Nephron progenitor cell (in vitro differentiated cells): ENCODE measurements at regions not wholly inside any gene's neighbourhood (a gene's known extent, or its start where the extent isn't known, plus 50 kb on each side); places are given as distances from the start of the nearest gene placed in this dataset.

Source experiments
- DNase-seq: peaks from one replicate; pipeline ENCODE4 v3.0.0; 2021
- H3K27ac Mint-ChIP-seq: 2 replicates; pipeline ENCODE4 v1.8.0; 2021; ENCODE audit warnings: mild to moderate bottlenecking, moderate library complexity, mixed read lengths
- H3K27me3 Mint-ChIP-seq: 2 replicates; pipeline ENCODE4 v1.8.0; 2021; ENCODE audit warnings: mild to moderate bottlenecking, low read depth, mixed read lengths; ENCODE audit not compliant: poor library complexity
- H3K36me3 Mint-ChIP-seq: 2 replicates; pipeline ENCODE4 v1.8.0; 2021; ENCODE audit warnings: low read depth, mixed read lengths
- H3K4me1 Mint-ChIP-seq: 2 replicates; pipeline ENCODE4 v1.8.0; 2021; ENCODE audit warnings: mixed read lengths
- H3K4me3 Mint-ChIP-seq: 2 replicates; pipeline ENCODE4 v1.8.0; 2021; ENCODE audit warnings: mild to moderate bottlenecking, moderate library complexity, mixed read lengths
- H3K9me3 Mint-ChIP-seq: 2 replicates; pipeline ENCODE4 v1.8.0; 2021; ENCODE audit warnings: mild to moderate bottlenecking, moderate library complexity, mixed read lengths
- CTCF ChIP-seq: fragments of 200-600 bp; sonication (generic); IDR thresholded peaks from 2 replicates; pipeline ENCODE4 v1.5.0; 2021; ENCODE audit warnings: antibody characterized with exemption

GRCh38 chr15:26394801-26395200 lies 378.1 kb downstream of the GABRB3 start:
- peak; percentile 15 for DNase-seq
- Mint-ChIP-seq H3K36me3 (no peaks in the 10 kb centered on the region), H3K9me3 (no peaks in the 10 kb centered on the region), H3K4me1 (peaks cover 23% of the 10 kb centered on the region), H3K27me3 (peaks cover 4% of the 10 kb centered on the region), H3K27ac (no peak overlapping the region), H3K4me3 (no peak overlapping the region)
- no peak for TF ChIP-seq CTCF

GRCh38 chr15:26392956-26393355 lies 379.9 kb downstream of the GABRB3 start:
- Mint-ChIP-seq H3K4me1 (peaks cover 33% of the 10 kb centered on the region), H3K4me3 (no peak overlapping the region), H3K27ac (no peak overlapping the region), H3K27me3 (peaks cover 8% of the 10 kb centered on the region), H3K36me3 (no peaks in the 10 kb centered on the region), H3K9me3 (no peaks in the 10 kb centered on the region)
- no peak for DNase-seq
- TF ChIP-seq CTCF, result no peak

- no peaks in the 10 kb centered on the region for H3K9me3 Mint-ChIP-seq
- DNase-seq, result no peak
- H3K4me3 Mint-ChIP-seq, result no peak overlapping the region
- peaks cover 5% of the 10 kb centered on the region for H3K27me3 Mint-ChIP-seq
- peaks cover 33% of the 10 kb centered on the region for H3K4me1 Mint-ChIP-seq
- no peak for TF ChIP-seq CTCF
- H3K27ac Mint-ChIP-seq, result no peak overlapping the region
- no peaks in the 10 kb centered on the region for H3K36me3 Mint-ChIP-seq
Measured at GRCh38 chr15:26391567-26392194, 381.2 kb downstream of the GABRB3 start.

GRCh38 chr15:26382444-26383072 lies 390.3 kb downstream of the GABRB3 start:
- Mint-ChIP-seq H3K27ac (no peak overlapping the region), H3K4me3 (no peak overlapping the region)

GRCh38 chr15:26378304-26378703 lies 394.6 kb downstream of the GABRB3 start:
- no peak for TF ChIP-seq CTCF
- Mint-ChIP-seq H3K36me3 (no peaks in the 10 kb centered on the region), H3K9me3 (peaks cover 24% of the 10 kb centered on the region), H3K4me3 (no peak overlapping the region), H3K4me1 (no peaks in the 10 kb centered on the region), H3K27me3 (peaks cover 9% of the 10 kb centered on the region), H3K27ac (peak overlapping the region; percentile 87)
- DNase-seq, result no peak

More at GRCh38 chr15:26382444-26383072, 390.3 kb downstream of the GABRB3 start:
- H3K36me3 Mint-ChIP-seq, result no peaks in the 10 kb centered on the region
- peaks cover 9% of the 10 kb centered on the region for H3K27me3 Mint-ChIP-seq
- DNase-seq, result no peak
- H3K9me3 Mint-ChIP-seq, result peaks cover 3% of the 10 kb centered on the region
- H3K4me1 Mint-ChIP-seq, result no peaks in the 10 kb centered on the region
- TF ChIP-seq CTCF, result no peak

- no peak for DNase-seq
- Mint-ChIP-seq H3K4me3 (no peak overlapping the region), H3K27me3 (peaks cover 6% of the 10 kb centered on the region)
Measured at GRCh38 chr15:26376243-26376642, 396.6 kb downstream of the GABRB3 start.

More at GRCh38 chr15:26376243-26376642, 396.6 kb downstream of the GABRB3 start:
- Mint-ChIP-seq H3K9me3 (peaks cover 24% of the 10 kb centered on the region), H3K27ac (no peak overlapping the region), H3K4me1 (no peaks in the 10 kb centered on the region), H3K36me3 (no peaks in the 10 kb centered on the region)
- no peak for TF ChIP-seq CTCF
